ENCODE measurements at regions not wholly inside any gene's neighbourhood (a gene's known extent, or its start where the extent isn't known, plus 50 kb on each side); places are given as distances from the start of the nearest gene placed in this dataset.

DNA sequence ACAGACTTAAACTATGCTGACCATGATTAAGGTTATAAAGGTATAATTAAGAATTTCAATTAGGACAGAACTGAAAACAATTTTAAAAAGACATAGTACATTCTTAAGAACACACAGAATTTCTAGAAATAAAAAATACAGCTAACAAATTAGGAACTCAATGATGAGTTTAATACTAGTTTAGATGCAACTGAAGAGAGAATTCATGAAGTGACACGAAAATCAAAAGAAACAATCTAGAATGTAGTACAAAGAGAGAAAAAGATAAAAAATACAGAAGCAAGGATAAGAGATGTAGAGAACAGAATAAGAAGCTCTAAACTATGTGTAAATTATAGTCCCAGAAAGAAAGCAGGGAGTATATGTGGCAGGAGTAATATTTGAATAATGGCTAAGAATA, 187.8 kb upstream of the KRR1 start:
- H3K27ac ChIP-seq (ENCODE audit: poor library complexity, severe bottlenecking), result no peak overlapping the region
- H3K4me1 ChIP-seq (ENCODE audit: insufficient read depth, poor library complexity, severe bottlenecking), result peaks cover 11% of the 10 kb centered on the region
- DNase-seq (ENCODE audit: low spot score), result no peak
- no peaks in the 10 kb centered on the region for H3K36me3 ChIP-seq (ENCODE audit: low read depth)
- TF ChIP-seq, protein P1, sequence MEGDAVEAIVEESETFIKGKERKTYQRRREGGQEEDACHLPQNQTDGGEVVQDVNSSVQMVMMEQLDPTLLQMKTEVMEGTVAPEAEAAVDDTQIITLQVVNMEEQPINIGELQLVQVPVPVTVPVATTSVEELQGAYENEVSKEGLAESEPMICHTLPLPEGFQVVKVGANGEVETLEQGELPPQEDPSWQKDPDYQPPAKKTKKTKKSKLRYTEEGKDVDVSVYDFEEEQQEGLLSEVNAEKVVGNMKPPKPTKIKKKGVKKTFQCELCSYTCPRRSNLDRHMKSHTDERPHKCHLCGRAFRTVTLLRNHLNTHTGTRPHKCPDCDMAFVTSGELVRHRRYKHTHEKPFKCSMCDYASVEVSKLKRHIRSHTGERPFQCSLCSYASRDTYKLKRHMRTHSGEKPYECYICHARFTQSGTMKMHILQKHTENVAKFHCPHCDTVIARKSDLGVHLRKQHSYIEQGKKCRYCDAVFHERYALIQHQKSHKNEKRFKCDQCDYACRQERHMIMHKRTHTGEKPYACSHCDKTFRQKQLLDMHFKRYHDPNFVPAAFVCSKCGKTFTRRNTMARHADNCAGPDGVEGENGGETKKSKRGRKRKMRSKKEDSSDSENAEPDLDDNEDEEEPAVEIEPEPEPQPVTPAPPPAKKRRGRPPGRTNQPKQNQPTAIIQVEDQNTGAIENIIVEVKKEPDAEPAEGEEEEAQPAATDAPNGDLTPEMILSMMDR (IDR thresholded peaks at IDR 0.05; ENCODE audit: poor library complexity, severe bottlenecking), result no peak
- ATAC-seq (ENCODE audit: low read depth), result no peak
- no peaks in the 10 kb centered on the region for H3K27me3 ChIP-seq (ENCODE audit: insufficient read depth, poor library complexity, severe bottlenecking)
- H3K4me3 ChIP-seq (ENCODE audit: severe bottlenecking), result no peak overlapping the region
- no peaks in the 10 kb centered on the region for H3K9me3 ChIP-seq (ENCODE audit: severe bottlenecking)

DNA sequence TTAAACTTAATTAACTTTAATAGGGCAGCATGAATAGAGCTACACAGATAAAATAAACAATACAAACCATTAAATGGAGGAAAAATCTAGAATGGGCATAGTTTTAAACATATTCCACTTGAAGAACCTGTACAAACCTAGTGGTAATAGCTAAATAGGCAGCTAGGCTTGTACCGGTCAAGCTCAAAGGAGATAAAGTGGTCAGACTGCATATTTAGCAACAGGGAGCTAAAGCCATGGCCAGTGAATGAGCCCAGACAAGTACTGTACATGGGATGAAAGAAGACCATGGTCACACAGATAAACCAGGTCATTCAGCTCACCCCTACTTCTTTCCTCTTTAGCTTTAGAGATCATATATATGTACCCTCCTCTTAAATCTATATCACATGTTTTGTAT, 186.6 kb upstream of the KRR1 start:
- Histone ChIP-seq H3K36me3 (ENCODE audit: low read depth) (no peaks in the 10 kb centered on the region), H3K4me3 (ENCODE audit: severe bottlenecking) (no peak overlapping the region), H3K4me1 (ENCODE audit: insufficient read depth, poor library complexity, severe bottlenecking) (peaks cover 11% of the 10 kb centered on the region), H3K27ac (ENCODE audit: poor library complexity, severe bottlenecking) (no peak overlapping the region), H3K27me3 (ENCODE audit: insufficient read depth, poor library complexity, severe bottlenecking) (no peaks in the 10 kb centered on the region), H3K9me3 (ENCODE audit: severe bottlenecking) (no peaks in the 10 kb centered on the region)
- ATAC-seq (ENCODE audit: low read depth), result no peak
- TF ChIP-seq, protein P1 (IDR thresholded peaks at IDR 0.05; ENCODE audit: poor library complexity, severe bottlenecking), result no peak
- no peak for DNase-seq (ENCODE audit: low spot score)

DNA sequence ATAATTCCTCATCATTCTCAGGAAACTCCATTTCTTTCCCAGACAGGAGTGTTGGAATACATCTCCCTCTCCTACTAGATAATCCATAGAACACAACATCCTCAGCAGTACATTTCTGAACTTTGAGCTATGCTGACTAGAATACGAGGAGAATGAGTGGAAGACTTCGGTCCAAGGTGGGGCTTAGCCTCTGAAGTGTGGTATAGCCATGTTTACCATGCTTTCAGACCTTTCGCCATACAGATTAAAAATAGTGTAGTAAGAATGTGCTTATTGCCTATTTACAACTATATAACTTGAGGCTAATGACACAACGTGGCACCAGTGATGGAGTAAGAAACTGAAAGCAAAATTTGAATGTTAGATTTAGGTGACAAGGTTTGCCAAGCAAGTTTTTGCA, 184.5 kb upstream of the KRR1 start:
- DNase-seq (ENCODE audit: low spot score) (no peak), ATAC-seq (ENCODE audit: low read depth) (no peak)
- Histone ChIP-seq H3K36me3 (ENCODE audit: low read depth) (no peaks in the 10 kb centered on the region), H3K4me3 (ENCODE audit: severe bottlenecking) (no peak overlapping the region), H3K27ac (ENCODE audit: poor library complexity, severe bottlenecking) (no peak overlapping the region), H3K9me3 (ENCODE audit: severe bottlenecking) (no peaks in the 10 kb centered on the region), H3K4me1 (ENCODE audit: insufficient read depth, poor library complexity, severe bottlenecking) (peaks cover 15% of the 10 kb centered on the region), H3K27me3 (ENCODE audit: insufficient read depth, poor library complexity, severe bottlenecking) (no peaks in the 10 kb centered on the region)
- TF ChIP-seq, protein P1 (IDR thresholded peaks at IDR 0.05; ENCODE audit: poor library complexity, severe bottlenecking), result no peak

DNA sequence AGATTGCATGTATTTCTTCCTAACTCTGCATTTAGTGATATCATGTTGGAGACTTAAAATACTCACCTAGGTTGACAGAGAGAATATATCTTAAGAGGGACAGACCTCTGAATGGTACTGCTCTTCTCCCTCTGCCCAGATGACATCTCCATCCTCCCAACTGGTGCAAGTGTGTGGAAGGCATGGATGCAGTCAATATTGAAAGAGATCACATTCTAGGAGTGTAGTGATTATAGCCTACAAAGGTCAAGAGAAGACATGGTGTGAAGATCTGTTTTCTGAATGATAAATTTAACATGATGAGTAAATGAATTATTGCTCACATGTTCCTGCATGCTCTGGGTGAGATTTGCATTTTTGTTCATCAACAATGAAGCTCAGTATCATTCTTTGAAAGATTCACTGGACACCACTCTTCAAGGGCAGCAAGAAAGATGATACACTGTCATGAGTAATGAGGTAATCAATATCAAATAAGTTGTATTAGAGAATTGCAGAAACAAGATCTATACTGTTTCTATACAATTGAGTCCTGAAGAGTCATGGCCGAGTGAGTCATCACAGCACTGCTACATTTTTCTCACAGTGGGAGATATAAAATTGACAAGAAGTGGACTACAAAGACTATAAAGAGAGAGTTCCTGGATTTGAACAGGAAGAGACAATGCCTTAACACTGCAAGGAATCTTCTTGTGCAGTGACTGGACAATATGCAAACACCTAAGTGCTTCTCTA, 183.3 kb upstream of the KRR1 start:
- TF ChIP-seq, protein P1 (IDR thresholded peaks at IDR 0.05; ENCODE audit: poor library complexity, severe bottlenecking), result no peak
- H3K36me3 ChIP-seq (ENCODE audit: low read depth), result no peaks in the 10 kb centered on the region
- no peak for ATAC-seq (ENCODE audit: low read depth)
- no peak for DNase-seq (ENCODE audit: low spot score)
- H3K27ac ChIP-seq (ENCODE audit: poor library complexity, severe bottlenecking), result peak overlapping the region; percentile 37
- H3K4me3 ChIP-seq (ENCODE audit: severe bottlenecking), result no peak overlapping the region
- H3K4me1 ChIP-seq (ENCODE audit: insufficient read depth, poor library complexity, severe bottlenecking), result peaks cover 25% of the 10 kb centered on the region
- no peaks in the 10 kb centered on the region for H3K9me3 ChIP-seq (ENCODE audit: severe bottlenecking)
- no peaks in the 10 kb centered on the region for H3K27me3 ChIP-seq (ENCODE audit: insufficient read depth, poor library complexity, severe bottlenecking)

DNA sequence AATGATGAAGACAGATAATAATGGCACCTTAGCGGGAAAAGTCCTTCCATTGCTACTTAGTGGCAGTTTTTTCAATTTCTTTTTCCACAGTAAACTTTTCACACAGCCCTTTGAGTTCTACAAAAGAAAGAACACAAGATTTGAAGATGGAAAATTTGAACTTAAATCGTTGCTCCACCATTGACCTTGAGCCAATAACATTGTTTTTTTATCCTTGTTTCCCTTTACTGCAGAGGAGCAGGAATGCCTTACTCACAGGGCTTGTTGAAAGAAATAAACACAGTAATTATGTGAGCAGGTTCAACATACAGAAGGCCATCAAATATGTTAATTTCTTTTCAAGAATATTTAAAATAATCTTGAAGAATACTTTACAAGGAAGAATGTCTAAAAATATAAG, 181.5 kb upstream of the KRR1 start:
- H3K27me3 ChIP-seq (ENCODE audit: insufficient read depth, poor library complexity, severe bottlenecking), result no peaks in the 10 kb centered on the region
- no peak overlapping the region for H3K27ac ChIP-seq (ENCODE audit: poor library complexity, severe bottlenecking)
- TF ChIP-seq, protein P1 (IDR thresholded peaks at IDR 0.05; ENCODE audit: poor library complexity, severe bottlenecking), result no peak
- ATAC-seq (ENCODE audit: low read depth) (no peak), DNase-seq (ENCODE audit: low spot score) (no peak)
- H3K36me3 ChIP-seq (ENCODE audit: low read depth), result no peaks in the 10 kb centered on the region
- no peaks in the 10 kb centered on the region for H3K9me3 ChIP-seq (ENCODE audit: severe bottlenecking)
- H3K4me1 ChIP-seq (ENCODE audit: insufficient read depth, poor library complexity, severe bottlenecking), result peaks cover 25% of the 10 kb centered on the region
- H3K4me3 ChIP-seq (ENCODE audit: severe bottlenecking), result no peak overlapping the region
